ENCODE measurements at regions not wholly inside any gene's neighbourhood (a gene's known extent, or its start where the extent isn't known, plus 50 kb on each side); places are given as distances from the start of the nearest gene placed in this dataset.
"Not testable (repeated sequence)": the region's sequence is repeated elsewhere in the genome, so short reads cannot be mapped to it uniquely, and the experiment has no call there.

DNA sequence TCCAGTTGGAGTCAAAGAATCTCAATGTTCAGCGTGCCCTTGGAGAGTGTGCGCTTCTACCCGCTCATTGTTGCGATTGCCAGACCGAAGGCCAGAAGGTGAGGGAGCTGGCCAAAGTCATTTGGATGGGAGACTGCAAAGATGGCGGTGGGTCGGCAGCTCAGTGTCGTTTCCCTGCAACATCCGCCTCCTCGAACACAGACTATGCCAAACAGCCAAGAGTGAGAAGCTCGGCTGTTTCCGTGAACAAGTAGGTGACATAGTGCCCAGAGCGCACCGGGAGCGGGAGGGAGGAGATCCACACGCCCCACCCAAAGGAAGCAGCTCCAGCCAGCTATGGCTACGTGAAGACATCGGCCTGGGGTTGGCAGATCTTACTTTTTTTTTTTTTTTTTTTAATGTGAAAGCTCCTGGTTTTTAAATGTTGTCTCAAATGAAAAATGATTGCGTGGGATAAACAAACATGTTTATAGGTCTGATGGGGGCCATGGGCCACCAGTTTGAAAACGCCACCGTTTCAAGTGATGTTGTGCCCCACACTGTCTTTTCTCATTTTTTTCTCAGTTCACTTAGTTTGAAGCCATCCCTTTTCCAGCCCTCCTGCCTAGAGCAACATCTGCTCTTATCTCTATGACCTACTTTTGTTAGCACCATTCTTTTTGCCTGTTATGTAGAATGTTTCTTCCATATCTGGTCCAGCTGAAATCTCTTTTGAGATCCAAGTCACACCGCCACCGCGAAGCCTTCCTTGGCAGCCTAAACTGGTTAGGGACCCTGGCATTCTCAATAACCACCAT is 682.4 kb downstream of the RNF144A start:
- DNase-seq = no peak

DNA sequence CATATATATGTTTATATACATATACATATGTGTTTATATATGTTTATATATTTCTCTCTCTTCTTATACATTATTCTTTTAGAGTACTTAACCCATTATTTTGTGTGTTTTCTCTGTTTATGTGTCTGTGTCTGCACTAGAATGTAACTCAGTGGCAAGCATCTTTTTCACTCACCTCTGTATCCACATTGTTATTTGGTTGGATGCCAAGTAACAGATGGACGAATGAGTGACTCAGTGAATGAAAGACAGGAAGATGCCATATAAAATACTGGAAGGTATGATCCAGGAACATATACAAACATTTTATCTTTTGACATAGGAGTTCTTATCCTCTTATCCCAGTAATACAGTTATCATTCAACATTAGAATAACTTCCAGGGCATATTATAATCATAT is 684.8 kb downstream of the RNF144A start:
- DNase-seq = no peak

DNA sequence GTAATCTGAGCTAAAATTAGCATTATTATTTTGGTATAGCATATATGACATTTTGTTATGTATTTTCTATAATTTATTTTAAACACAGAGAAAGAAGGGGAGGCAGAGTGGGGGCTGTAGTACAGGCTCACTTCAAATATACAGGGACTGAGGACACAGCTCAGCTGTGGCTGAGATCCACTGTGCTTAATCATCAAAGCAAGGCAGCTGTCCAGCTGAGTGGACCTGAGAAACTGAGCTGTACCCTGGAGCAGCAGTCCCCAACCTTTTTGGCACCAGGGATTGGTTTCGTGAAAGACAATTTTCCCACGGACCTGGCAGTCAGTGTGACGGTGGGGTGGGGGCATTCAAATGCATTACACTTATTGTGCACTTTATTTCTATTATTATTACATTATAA is 687.2 kb downstream of the RNF144A start:
- DNase-seq = no peak

DNA sequence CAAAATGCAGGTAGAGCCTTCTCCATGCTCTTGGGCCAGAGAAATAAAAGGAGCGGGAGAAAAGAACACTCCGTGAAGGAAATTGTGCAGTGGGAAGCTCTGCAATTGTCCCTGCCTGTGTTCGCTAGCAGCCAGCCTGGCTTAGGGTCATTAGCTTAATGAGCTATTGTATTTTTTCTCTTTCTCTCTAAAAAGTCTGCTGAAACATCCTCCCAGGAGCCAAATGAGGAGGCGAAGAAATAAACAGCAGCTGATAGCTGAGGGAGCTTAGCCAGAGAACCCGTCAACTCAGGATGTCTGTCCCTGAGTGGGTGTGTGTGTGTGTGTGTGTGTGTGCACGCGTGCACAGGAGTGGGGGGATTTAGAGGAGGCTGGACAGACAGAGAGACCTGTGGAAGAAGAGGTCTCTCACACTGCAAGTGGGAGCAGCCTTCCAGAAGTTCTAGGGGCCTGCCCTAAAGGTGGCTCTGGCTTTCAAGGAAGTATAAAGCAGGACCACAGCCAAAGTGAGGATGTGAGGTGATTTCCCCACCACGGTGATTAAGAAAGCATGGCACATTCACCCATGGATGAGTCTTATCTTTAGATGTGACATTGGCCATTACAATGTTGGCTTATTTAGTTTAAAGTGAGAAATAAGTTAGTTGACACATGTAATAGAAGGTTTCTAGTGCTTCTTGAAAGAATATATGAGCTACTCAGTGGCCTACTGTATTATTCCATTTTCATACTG is 690.4 kb downstream of the RNF144A start:
- no peak for DNase-seq

DNA sequence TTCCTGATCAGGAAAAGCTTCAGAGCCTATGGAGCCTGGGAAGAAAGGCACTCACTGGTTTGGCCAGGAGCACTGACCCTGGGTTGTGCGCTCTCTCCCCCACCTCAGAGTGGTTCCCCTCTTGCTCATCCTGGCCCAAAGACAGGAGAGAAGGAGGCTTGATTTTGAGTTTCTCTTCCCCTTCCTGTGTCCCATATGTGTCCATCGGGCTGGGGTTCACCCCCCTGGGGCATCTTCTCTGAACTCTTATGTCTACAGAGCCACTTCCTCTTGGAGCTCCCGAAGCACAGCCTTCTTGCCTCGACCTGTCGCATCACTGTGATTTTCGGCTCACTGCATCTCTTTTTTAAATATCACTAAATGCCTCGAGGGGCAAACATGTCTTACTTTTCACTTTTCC is 692.3 kb downstream of the RNF144A start:
- no peak for DNase-seq

DNA sequence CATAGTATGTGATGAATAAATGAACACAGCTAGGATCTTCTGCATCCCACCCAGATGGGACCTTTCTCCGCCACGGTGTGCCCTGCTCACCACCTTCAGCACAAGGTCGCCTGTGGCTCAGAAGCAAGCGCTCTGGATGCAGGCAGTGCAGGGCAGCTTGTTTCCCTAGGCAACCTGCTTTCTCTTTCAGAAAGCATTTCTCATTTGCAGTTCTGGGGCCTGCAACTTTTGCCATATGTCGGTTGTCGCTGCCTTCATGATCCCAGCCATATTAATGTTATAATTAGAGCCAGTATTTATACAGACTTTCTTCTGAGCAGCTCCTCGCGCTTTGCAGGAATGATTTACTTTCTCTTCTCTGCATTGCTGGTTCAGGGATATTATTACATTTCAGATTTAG is 692.8 kb downstream of the RNF144A start:
- no peak for DNase-seq

DNA sequence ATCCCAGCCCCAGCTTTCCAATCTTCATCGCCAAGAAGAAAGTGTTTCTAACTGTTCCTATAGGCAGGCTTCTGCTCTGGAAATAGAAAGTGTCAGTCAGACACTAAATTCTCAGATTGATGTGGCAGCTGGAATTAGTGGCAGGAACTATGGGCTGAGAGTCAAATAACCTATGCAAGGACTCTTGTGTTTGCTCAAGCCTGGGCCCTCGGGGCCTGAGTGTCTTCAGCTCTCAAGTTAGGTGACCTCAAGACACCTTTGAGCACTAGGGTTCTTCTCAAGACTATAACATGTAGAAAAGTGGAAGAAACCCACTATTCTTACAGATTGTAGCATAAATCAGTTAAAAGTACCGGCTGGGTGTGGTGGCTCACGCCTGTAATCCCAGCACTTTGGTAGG is 694.5 kb downstream of the RNF144A start:
- DNase-seq = no peak

DNA sequence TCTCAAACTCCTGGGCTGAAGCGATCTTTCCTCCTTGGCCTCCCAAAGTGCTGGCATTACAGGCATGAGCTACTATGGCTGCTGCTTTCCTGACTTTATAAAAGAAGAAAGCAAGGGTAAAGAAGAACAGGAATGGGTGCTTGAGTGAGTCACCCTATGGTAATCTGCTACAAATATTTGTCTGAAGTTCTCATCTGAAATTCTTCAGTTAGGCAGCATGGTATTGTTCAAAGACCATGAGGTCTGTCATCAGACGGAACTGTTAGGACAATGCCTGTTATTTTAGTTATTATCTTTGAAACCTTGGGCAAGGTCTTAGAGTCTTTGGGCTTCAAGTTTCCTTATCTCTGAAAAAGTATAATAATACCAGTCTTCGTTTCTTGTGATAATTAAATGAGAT is 695.8 kb downstream of the RNF144A start:
- DNase-seq = no peak

DNA sequence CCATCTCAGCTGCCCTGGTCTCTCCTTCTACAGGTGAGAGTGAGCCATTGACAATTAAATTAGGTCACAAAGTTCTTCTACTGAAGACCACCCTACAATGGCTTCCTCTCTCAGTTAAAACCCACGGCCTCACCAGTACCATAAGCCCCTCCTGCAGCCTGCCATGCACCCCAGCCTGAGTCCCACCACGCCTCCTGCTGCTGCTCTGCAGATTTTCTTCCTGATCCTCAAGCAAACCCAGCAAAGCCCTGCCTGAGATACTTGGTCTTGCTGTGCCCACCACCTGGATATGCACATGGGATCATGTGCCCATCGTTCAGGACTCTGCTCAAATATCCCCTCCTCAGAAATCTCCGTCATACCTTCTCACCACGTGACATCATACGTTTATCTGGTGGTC is 696.6 kb downstream of the RNF144A start:
- DNase-seq = no peak

DNA sequence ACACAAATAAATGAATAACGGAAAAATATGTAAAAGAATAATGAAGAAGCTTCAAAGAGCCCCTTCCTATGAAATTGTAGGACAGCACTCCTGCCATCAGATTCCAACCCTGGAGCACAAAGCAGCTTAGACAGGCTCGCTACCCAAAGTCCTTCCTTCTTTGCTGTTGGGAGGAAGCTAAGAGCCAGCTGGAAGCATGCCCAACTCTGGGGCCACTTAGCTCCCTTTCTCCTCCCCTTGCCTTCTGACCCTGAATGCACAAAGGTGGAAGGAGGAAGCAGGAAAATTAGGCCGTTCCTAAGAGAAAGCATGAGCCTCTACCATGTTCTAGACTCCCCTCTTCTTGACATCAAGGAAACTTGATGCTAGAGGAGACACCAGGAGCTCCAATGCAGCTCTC is 700.8 kb downstream of the RNF144A start:
- DNase-seq = no peak

DNA sequence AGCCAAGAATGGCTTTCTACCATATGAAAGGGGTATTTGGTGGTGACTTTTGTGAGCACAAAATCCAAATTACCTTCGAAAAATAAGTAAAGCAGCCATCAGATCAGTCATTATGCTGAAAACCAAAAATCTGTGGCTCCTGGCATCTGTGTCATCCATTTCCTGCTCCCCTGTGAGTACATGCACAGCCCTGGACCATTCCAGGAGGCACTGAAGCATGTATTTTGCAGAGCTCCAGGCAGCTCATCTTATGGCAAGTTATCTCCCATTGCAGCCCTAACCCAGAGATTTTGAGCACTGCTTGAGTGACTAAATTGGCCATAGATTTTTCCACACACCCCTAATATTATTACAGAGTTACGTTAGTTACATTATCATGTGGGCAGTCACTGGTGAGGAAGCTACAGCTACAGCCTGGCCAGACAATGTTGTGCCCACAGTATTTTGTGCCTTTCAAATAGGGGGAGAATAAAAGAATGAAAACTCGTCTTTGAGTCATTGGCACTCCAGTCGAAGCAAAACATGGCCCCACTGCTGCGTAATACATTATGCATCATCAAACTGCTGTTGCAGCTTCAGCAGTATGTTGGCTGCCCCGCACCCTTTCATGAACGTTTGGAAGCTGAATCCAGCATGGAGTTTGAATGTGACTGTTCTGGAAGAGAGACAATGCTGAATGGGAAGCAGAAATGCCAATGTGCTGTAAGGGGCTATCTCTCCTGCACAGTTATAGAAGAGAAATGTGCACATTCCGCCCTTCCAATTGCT is 702.2 kb downstream of the RNF144A start:
- DNase-seq = no peak

DNA sequence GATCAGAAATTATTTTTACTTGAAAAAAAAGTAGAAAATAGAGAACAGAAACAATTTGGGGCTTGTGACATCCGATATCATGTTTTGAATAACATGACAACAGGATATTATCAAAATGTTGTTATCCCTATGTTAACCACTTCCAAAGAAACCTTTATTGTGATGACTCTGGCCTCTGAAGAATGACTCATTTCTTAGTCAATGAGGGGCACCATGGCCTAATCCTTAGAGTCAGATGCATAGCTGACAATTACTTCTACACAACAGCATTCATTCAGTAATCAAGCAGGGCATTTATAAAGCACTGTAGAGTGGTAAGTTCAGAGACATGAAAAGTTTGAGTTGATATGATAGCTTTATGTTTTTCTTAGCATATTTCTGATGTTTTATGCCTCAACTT is 703.0 kb downstream of the RNF144A start:
- no peak for DNase-seq

DNA sequence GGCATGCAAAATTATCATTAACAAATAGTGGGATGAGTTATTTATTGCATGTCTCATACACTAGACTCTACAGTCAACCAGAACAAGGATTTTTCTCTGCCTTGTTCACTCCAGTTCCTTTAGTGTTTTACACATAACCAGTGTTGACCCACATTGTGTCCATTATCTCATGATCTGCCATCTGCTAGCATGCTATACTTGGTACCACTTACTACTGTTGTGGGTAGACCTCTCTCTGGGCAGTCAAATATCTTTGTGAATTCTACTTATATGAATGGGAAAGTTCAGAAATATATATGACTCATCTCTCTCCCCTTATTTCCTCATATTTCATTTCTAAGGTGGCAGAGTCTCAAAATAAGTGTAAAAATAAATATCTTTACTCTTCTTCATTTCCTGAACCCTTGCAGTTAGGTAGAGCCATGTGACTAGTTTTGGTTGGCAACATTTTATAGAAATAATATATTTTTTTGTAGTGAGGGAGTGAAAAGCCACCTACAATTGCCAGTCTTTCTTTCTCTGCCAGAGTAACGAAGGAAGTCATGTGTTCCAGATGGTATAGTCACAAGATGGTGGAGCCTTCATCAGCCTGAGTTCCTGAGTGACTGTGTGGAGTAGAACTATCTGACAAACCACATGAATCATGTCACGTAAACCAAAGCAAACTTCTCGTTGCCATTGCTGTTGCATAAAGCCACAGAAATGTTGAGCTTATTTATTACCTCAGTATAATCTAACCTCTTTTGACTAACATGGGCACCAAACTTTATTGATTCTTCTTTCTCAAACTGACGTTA is 704.0 kb downstream of the RNF144A start:
- no peak for DNase-seq

DNA sequence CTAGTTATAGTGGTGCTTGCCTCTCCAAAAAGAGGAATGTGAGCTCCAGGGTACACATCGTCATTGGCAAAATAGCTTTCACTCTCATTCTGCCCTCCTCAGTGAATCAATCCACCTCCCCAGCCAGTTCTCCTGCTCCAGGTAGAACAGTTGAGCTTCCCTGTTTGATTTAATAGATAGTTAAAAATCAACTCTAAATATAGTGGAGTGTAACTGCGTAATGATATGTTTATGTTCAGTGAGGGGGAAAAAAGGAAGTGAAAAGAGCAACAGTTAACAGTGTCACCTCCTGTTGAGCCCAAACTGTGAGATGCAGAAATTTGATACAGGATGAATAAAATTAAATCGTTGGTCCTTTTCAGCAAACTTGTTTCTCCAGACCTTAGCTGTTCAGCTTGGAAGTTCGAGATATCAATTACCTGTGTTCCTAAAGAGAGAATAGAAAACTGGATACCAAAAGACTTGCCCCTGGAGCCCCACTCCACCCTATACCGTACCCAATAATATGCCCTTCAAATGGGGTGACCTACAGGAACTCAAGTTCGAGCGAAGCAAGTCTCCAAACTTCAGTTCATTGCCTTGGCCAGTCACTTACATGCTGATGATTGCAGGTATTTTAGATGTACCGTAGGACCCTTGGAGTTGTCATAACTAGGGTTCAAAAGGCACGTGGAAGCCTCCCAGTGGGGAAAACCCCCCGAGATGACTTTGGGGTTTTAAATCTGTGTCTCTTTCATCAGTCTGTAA is 708.4 kb downstream of the RNF144A start:
- no peak for DNase-seq

DNA sequence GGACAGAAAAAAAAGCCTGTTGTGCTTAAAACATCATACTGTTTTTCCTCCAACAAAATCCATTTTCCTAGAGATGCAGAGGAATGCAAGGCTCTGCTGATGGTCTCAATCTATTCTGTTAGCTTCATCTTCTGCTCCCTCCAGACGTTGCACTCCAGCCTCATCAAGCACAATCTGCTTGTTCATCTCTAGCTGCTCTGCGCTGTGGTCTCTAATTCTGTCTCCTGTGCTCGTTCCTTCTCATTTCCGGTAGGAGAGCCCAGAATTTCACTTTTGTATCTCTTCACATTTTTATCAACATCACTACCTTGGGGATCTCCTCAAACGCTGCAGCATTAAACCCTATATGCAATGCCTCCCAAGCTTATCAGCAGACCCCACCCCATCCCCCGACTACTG is 708.9 kb downstream of the RNF144A start:
- DNase-seq = no peak

DNA sequence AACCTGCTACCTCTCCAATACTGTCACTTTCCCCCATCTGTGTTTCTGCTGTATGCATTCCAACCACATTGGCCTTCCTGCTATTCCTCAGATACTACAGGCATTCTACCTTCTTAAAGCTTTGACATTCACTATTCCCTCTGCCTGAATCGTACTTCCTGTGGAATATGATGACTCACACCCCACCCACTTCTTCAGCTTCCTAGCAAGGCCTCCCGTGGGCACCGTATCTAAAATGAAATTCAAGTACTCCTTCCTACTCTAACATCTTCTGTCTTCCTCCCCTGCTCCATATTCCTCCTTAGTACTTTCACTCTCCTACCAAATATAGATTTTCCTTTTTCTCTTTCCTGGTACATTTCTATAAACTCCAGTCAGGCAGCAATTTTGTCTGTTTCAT is 710.4 kb downstream of the RNF144A start:
- no peak for DNase-seq

DNA sequence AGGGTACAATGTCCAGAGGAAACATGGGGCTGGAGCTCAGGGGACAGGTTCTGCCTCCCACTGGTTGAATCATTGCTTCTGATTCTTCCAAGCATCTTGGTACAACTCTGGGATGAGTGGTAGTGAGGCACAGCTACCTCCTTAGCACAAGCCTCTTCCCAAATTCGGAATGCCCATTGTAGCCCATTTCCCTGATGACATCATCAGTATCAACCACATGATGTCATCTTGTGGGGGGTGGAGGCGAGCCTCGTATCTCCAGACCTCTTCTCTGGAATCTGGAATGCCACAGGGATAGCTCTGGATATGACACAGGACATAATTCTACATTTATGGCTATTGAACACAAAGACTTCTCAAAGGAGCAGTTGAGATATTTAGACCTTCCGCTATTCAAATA is 715.2 kb downstream of the RNF144A start:
- no peak for DNase-seq

DNA sequence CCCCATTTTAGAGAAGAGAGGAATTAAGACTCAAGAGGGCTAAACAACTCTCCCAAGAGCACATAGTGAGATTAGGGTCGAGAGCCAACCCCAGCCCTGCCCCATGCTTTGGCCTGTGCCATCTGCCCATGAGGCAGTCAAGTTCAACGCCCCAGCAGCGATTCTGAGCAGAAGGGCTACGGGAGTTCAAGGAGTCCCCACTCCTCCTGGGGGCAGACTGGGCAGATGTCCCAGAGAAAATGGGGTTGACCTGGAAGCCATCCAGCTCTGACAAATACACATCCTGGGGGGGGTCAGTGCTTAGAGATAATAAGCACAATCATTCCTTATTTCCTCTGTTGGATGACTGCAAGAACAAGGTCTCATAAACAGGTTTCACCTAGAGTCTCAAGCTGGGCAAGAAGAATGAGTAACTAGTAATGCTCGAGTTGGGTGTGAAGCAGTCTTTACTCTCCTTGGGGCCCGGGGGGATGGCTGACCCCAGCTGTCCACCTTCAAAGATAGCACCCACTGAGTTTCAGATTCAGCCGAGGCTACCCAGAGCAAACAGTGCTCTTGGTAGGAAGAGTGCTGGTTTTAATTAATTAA is 716.4 kb downstream of the RNF144A start:
- DNase-seq = no peak

DNA sequence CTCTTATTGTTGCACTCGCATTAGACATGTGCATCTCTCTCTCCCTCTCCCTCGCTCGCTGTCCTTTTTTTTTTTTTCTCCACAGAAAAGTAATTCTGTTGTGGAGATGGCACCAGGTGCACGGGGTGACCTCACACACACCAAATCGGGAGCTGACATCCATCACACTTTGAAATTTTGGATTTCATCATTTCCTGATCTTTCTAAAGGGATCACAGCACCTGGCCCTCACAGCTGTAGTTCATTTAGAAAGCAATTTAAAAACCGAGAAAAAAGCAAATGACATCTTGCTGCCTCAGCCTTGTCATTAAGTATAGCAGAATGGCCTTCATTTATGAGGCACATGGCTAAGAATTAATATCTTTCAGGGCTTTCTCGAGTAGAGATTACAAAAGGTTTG is 717.2 kb downstream of the RNF144A start:
- DNase-seq = peak; percentile 11

DNA sequence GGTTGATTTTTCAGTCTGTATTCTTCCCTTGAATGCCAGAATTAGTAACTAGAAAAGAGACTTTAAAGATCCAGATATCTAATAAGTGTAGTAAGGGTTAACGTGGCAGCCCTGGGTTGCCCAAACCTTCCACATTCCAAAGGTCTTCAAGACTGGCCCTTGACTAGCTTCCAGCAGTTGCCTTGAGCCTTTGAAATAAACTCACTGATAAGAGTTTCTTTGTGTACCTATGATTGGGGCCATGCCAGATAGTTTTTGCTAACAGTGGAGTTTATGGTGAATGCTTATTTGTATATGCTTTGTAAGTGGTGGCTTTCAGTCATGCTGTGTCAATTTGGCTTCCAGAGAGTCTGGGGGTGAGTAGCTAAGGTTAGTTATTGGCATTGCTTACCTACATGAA is 722.3 kb downstream of the RNF144A start:
- no peak for DNase-seq

DNA sequence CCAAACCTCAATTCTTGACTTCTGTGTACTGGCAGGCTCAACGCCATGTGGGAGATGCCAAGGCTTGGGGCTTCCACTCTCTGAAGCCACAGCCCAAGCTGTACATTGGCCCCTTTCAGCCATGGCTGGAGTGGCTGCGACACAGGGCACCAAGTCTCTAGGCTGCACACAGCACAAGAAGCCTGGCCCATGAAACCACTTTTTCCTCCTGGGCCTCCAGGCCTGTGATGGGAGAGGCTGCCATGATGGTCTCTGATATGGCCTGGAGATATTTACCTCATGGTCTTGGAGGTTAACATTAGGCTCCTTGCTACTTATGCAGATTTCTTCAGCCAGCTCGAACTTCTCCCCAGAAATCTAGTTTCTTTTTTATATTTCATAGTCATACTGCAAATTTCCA is 724.1 kb downstream of the RNF144A start:
- not testable (repeated sequence) for DNase-seq

DNA sequence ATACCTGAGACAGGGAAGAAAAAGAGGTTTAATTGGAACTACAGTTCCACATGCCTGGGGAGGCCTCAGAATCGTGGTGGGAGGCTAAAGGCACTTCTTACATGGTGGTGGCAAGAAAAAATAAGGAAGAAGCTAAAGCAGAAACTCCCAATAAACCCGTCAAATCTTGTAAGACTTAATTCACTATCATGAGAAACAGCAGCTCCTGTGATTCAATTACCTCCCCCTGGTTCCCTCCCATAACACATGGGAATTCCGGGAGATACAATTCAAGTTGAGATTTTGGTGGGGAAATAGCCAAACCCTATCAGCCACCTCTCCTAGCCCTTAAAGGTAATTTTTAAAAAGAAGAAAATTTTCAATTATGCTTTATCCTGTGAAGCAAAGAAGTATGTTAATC is 728.8 kb downstream of the RNF144A start:
- no peak for DNase-seq
